Activated T-cell treated with anti-CD3 and anti-CD28 coated beads, Interleukin-2, amount 50 U/mL, for 4 hours (primary cell): ENCODE measurements at regions not wholly inside any gene's neighbourhood (a gene's known extent, or its start where the extent isn't known, plus 50 kb on each side); places are given as distances from the start of the nearest gene placed in this dataset.
"Not testable (repeated sequence)": the region's sequence is repeated elsewhere in the genome, so short reads cannot be mapped to it uniquely, and the experiment has no call there.

Experiments used
- ATAC-seq, 2 donors: fragments of 200-7000 bp; cut with Tn5 transposase; one replicate each; pipeline ENCODE4 v1.10.0; 2021
- DNase-seq: peaks from one replicate; pipeline ENCODE4 v3.0.0-alpha.2; 2020
- H3K27me3 Mint-ChIP-seq: one replicate; pipeline ENCODE4 v1.8.0; 2021; ENCODE audit warnings: low read depth, mixed read lengths
- H3K36me3 Mint-ChIP-seq: one replicate; pipeline ENCODE4 v1.8.0; 2022; ENCODE audit warnings: mixed read lengths; ENCODE audit not compliant: insufficient read depth
- H3K4me1 Mint-ChIP-seq: one replicate; pipeline ENCODE4 v1.8.0; 2021; ENCODE audit warnings: low read depth, mixed read lengths
- H3K4me3 Mint-ChIP-seq: one replicate; pipeline ENCODE4 v1.8.0; 2021; ENCODE audit warnings: mild to moderate bottlenecking, moderate library complexity, mixed read lengths
- H3K9me3 Mint-ChIP-seq: one replicate; pipeline ENCODE4 v1.8.0; 2021; ENCODE audit warnings: mixed read lengths

GRCh38 chr12:30578426-30578825 lies 117.2 kb downstream of the IPO8 start:
- Mint-ChIP-seq H3K36me3 (no peaks in the 10 kb centered on the region), H3K9me3 (no peaks in the 10 kb centered on the region), H3K4me3 (no peak overlapping the region), H3K4me1 (no peaks in the 10 kb centered on the region), H3K27me3 (no peaks in the 10 kb centered on the region)
- no peak for DNase-seq
- no peak for ATAC-seq

- no peaks in the 10 kb centered on the region for H3K4me1 Mint-ChIP-seq
- no peak for DNase-seq
- H3K9me3 Mint-ChIP-seq: no peaks in the 10 kb centered on the region
- H3K4me3 Mint-ChIP-seq: no peak overlapping the region
- no peaks in the 10 kb centered on the region for H3K27me3 Mint-ChIP-seq
- H3K36me3 Mint-ChIP-seq: no peaks in the 10 kb centered on the region
- ATAC-seq: no peak
Observed at GRCh38 chr12:30573145-30573544, 122.5 kb downstream of the IPO8 start.

GRCh38 chr12:30570211-30570890 lies 125.3 kb downstream of the IPO8 start:
- DNase-seq: no peak
- no peak for ATAC-seq
- Mint-ChIP-seq H3K4me3 (no peak overlapping the region), H3K9me3 (no peaks in the 10 kb centered on the region), H3K4me1 (no peaks in the 10 kb centered on the region), H3K27me3 (no peaks in the 10 kb centered on the region), H3K36me3 (no peaks in the 10 kb centered on the region)

- Mint-ChIP-seq H3K4me3 (no peak overlapping the region), H3K36me3 (no peaks in the 10 kb centered on the region), H3K9me3 (no peaks in the 10 kb centered on the region), H3K4me1 (no peaks in the 10 kb centered on the region), H3K27me3 (no peaks in the 10 kb centered on the region)
- no peak for ATAC-seq
- DNase-seq: no peak
Observed at GRCh38 chr12:30569426-30569825, 126.2 kb downstream of the IPO8 start.

- Mint-ChIP-seq H3K27me3 (no peaks in the 10 kb centered on the region), H3K9me3 (no peaks in the 10 kb centered on the region), H3K36me3 (no peaks in the 10 kb centered on the region), H3K4me1 (no peaks in the 10 kb centered on the region), H3K4me3 (no peak overlapping the region)
- no peak for DNase-seq
- ATAC-seq: no peak
Observed at GRCh38 chr12:30568453-30568852, 127.2 kb downstream of the IPO8 start.

- no peak for DNase-seq
- no peaks in the 10 kb centered on the region for H3K27me3 Mint-ChIP-seq
- H3K36me3 Mint-ChIP-seq: no peaks in the 10 kb centered on the region
- no peaks in the 10 kb centered on the region for H3K9me3 Mint-ChIP-seq
- no peak overlapping the region for H3K4me3 Mint-ChIP-seq
- no peak for ATAC-seq
- H3K4me1 Mint-ChIP-seq: no peaks in the 10 kb centered on the region
Observed at GRCh38 chr12:30567082-30567481, 128.6 kb downstream of the IPO8 start.

GRCh38 chr12:30564394-30564793 lies 131.3 kb downstream of the IPO8 start:
- Mint-ChIP-seq H3K4me3 (no peak overlapping the region), H3K9me3 (peaks cover 15% of the 10 kb centered on the region), H3K36me3 (no peaks in the 10 kb centered on the region), H3K4me1 (no peaks in the 10 kb centered on the region), H3K27me3 (no peaks in the 10 kb centered on the region)
- no peak for DNase-seq
- no peak for ATAC-seq

GRCh38 chr12:30548203-30548602 lies 147.5 kb downstream of the IPO8 start:
- ATAC-seq (no peak), DNase-seq (no peak)
- Mint-ChIP-seq H3K4me3 (no peak overlapping the region), H3K36me3 (no peaks in the 10 kb centered on the region), H3K4me1 (no peaks in the 10 kb centered on the region), H3K9me3 (no peaks in the 10 kb centered on the region), H3K27me3 (peaks cover 9% of the 10 kb centered on the region)

- Mint-ChIP-seq H3K27me3 (peaks cover 2% of the 10 kb centered on the region), H3K9me3 (peaks cover 5% of the 10 kb centered on the region), H3K36me3 (no peaks in the 10 kb centered on the region), H3K4me3 (no peak overlapping the region), H3K4me1 (no peaks in the 10 kb centered on the region)
- DNase-seq (no peak), ATAC-seq (no peak)
Observed at GRCh38 chr12:30546121-30546520, 149.5 kb downstream of the IPO8 start.

- not testable (repeated sequence) for ATAC-seq, H3K9me3 Mint-ChIP-seq, H3K36me3 Mint-ChIP-seq, H3K4me3 Mint-ChIP-seq, DNase-seq, H3K27me3 Mint-ChIP-seq, H3K4me1 Mint-ChIP-seq
Observed at GRCh38 chr12:30544704-30545103, 151.0 kb downstream of the IPO8 start.

GRCh38 chr12:30537228-30537627 lies 158.4 kb downstream of the IPO8 start:
- DNase-seq (no peak), ATAC-seq (no peak)
- Mint-ChIP-seq H3K36me3 (no peaks in the 10 kb centered on the region), H3K4me1 (no peaks in the 10 kb centered on the region), H3K27me3 (no peaks in the 10 kb centered on the region), H3K9me3 (peaks cover 7% of the 10 kb centered on the region), H3K4me3 (no peak overlapping the region)

GRCh38 chr12:30533558-30534265 lies 162.0 kb downstream of the IPO8 start:
- Mint-ChIP-seq H3K4me1 (no peaks in the 10 kb centered on the region), H3K4me3 (no peak overlapping the region), H3K27me3 (no peaks in the 10 kb centered on the region), H3K36me3 (no peaks in the 10 kb centered on the region), H3K9me3 (no peaks in the 10 kb centered on the region)
- DNase-seq (no peak), ATAC-seq (no peak)

GRCh38 chr12:30531731-30532678 lies 163.7 kb downstream of the IPO8 start:
- DNase-seq (no peak), ATAC-seq (no peak)
- H3K4me3 Mint-ChIP-seq: no peak overlapping the region
- no peaks in the 10 kb centered on the region for H3K27me3 Mint-ChIP-seq
- H3K9me3 Mint-ChIP-seq: no peaks in the 10 kb centered on the region
- no peaks in the 10 kb centered on the region for H3K4me1 Mint-ChIP-seq
- H3K36me3 Mint-ChIP-seq: no peaks in the 10 kb centered on the region

GRCh38 chr12:30529489-30530269 lies 166.0 kb downstream of the IPO8 start:
- no peak for ATAC-seq
- Mint-ChIP-seq H3K36me3 (no peaks in the 10 kb centered on the region), H3K4me3 (no peak overlapping the region), H3K9me3 (no peaks in the 10 kb centered on the region), H3K27me3 (no peaks in the 10 kb centered on the region), H3K4me1 (no peaks in the 10 kb centered on the region)
- DNase-seq: no peak
